ENCODE measurements at regions not wholly inside any gene's neighbourhood (a gene's known extent, or its start where the extent isn't known, plus 50 kb on each side); places are given as distances from the start of the nearest gene placed in this dataset.
"Not testable (repeated sequence)": the region's sequence is repeated elsewhere in the genome, so short reads cannot be mapped to it uniquely, and the experiment has no call there.

DNA sequence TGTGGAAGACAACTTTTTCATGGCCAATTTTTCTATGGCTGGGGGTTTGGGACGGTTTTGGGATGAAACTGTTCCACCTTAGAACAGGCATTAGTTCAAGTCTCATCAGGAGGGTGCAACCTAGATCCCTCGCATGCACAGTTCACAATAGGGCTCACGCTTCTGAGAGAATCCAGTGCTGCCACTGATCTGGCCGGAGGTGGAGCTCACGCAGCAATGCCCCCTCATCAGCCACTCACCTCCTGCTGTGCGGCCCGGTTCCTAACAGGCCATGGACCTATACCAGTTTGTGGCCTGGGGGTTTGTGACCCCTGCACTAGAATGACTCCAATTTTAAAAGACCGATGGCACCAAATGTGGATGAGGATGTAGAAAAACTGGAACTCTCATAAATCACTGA is 127.2 kb upstream of the IER5L start:
- in situ Hi-C loops (cut with MboI; ENCODE audit: low sequenced_read_pairs): no loop called here

DNA sequence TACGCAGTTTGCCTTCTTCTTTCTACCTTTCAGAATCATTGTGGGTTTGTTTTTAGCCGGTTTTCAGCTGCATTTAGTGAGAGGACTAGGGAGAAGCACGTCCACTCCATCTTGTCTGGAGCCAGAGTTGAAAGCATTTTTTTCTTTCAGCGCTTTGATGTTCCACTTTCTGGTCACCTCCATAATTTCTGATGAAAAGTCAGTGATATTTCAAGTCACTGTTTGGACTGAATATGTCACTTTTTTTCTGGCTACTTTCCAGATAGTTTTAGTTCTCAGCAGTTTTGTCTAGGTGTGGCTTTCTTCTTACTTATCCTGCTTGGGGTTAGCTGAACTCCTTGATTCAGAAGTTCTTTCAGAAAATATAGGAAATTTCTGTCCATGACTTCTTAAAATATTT is 123.9 kb upstream of the IER5L start:
- in situ Hi-C loops (cut with MboI; ENCODE audit: low sequenced_read_pairs): no loop called here

- in situ Hi-C loops (cut with MboI; ENCODE audit: low sequenced_read_pairs): not testable (repeated sequence)
Observed at GRCh38 chr9:129296195-129296594, 118.1 kb upstream of the IER5L start.

DNA sequence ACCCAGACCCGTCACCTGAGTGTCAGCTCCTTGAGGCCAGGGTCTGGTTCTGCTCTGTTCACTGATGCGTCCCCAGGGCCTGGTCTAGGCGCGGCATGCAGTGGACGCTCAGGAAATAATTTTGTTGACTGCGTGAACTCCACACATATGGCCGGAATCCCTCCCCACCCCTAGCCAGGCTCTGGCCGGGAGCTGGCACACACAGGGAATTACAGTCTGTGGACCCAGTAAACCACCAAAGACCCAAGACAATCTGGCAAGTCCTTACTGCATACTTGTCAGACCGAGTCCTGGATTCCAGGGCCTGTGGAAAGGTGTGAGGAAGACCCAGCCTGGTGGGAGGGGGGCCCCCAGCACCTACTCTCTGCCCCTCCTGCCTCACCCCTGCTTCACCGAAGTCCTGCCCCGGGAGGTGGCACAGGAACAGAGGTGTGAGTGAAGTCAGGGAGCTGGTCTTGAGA is 113.0 kb upstream of the IER5L start:
- in situ Hi-C loops (cut with MboI; ENCODE audit: low sequenced_read_pairs): no loop called here

DNA sequence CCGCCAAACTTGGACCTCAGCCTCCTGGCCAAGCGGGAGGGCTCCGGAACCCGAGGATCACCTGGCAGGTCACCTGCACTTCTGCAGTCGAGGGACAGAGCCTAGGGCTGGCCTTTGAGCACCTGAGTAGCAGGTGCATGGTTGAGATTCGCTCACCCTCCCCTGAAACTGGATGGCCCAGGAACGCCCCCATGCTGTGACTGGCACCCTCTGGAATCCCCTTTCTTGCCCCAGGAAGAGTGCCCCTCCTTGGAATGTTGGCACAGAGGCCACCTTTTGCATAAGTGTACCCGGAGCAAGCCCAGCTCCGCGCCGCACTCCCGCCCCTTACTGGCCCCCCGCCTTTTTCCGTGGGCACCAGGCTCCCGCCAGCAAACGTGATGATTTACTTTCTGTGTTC is 112.5 kb upstream of the IER5L start:
- in situ Hi-C loops (cut with MboI; ENCODE audit: low sequenced_read_pairs): no loop called here

DNA sequence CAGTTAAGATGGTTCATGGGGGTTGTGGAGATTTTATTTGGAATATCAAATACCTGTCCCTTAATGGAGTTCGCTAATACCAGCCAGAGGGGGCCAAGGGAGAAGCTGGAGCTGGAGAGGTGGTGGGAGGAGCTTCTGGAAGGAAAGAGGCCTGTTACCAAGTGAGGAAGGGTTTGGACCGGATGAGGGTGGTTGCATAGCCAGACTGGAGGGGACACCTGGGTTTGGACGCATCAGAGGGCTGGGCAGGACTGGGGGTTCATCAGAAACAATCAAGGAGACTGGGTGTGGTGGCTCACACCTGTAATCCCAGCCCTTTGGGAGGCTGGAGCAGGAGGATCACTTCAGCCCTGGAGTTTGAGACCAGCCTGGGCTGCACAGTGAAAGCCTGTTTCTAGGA is 111.8 kb upstream of the IER5L start:
- in situ Hi-C loops (cut with MboI; ENCODE audit: low sequenced_read_pairs): no loop called here

GRCh38 chr9:129289131-129289731 is 111.2 kb upstream of the IER5L start:
- in situ Hi-C loops (cut with MboI; ENCODE audit: low sequenced_read_pairs): no loop called here

DNA sequence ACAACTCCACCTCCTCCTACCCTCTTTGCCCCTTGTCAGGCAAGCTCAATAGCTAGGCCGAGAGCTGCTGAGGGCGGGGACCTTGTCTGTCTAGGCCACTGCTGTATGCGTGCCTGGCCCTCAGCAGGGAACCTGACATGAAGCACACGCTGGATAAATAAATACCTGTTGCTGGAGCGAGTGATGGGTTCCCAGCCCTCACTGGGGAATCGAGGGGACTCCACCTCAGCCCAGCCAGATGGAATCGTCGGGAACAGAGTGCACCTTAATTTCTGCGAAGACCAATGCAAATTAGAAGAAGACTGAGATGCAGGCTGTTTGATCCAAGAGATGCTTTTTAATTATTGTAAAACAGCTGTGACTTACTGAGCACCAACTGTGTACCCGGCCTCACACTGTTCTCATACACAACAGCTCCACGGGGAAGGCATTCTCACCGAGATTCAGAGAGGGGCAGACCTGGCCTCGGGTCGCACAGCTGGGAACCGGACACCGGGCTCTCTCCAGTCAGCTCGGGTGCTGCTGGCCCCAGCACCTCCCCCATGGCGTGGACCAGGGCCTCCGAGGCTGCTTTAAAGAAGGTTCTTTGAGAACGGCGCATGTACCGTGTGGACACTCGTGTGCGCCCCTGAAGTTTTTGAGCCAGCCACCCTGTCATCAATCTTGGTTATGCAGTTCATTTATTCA is 109.7 kb upstream of the IER5L start:
- in situ Hi-C loops (cut with MboI; ENCODE audit: low sequenced_read_pairs): no loop called here

GRCh38 chr9:129285979-129286772 is 108.1 kb upstream of the IER5L start:
- in situ Hi-C loops (cut with MboI; ENCODE audit: low sequenced_read_pairs): no loop called here

DNA sequence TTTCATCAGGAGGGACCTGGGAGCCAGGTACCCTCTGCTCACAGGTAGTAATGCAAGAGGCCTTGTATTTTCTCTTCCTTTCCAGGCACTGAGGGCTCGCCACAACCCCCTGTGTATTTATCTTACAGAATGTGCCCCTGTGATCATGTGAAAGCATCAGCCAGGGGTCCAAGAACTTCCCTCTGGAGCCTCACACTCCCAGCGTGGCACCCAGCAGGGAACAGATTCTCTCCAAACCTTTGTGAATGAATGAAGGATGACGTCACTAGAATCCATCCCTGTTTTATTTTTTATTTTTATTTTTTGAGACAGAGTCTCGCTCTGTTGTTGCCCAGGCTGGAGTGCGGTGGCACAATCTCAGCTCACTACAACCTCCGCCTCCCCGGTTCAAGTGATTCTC is 107.3 kb upstream of the IER5L start:
- in situ Hi-C loops (cut with MboI; ENCODE audit: low sequenced_read_pairs): no loop called here

GRCh38 chr9:129284607-129285291 is 106.7 kb upstream of the IER5L start:
- in situ Hi-C loops (cut with MboI; ENCODE audit: low sequenced_read_pairs): no loop called here

- in situ Hi-C loops (cut with MboI; ENCODE audit: low sequenced_read_pairs): no loop called here
Observed at GRCh38 chr9:129283705-129284606, 105.9 kb upstream of the IER5L start.

DNA sequence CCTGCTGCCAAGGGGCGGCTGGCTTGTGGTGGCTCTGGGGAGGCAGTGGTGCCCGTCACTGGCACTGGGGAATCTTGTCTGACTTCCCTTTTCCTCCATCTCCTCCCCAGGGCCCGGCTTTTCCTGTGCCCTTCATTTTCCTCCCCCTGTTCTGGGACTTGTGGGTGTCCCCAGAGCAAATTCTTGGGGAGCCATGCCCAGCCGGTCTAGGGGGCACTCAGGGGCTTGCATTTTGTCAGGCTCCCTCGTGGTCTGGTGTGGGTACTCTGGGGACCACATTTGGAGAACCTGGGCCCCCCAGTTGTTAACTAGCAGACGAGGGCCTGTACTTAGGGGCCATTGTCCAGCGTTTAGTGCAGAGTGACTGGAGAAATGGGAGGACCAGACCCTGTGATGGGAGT is 105.2 kb upstream of the IER5L start:
- in situ Hi-C loops (cut with MboI; ENCODE audit: low sequenced_read_pairs): no loop called here

DNA sequence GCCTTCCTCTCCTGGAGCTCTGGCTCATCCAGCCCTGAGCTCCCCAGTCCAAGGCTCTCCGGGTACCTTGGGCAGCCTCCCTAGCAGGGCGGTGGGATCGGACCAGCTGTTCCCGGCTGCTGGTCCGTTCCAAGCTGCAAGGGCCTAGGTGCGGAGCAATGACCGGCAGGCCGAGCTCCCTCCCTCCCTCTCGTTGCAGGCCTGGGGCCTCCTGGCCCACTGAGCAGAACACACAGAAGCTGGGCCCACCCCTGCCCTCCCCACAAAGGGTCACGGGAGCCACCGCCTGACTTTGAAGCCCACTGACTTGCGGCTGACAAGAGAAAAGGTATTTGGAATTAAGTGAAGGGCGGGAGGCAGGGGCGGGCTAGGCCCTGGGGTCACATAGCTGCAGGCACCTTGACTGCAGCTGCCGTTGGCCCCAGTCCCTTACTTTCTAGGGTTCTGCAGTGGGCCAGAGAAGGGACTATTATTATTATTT is 104.7 kb upstream of the IER5L start:
- in situ Hi-C loops (cut with MboI; ENCODE audit: low sequenced_read_pairs): no loop called here

GRCh38 chr9:129282272-129282671 is 104.2 kb upstream of the IER5L start:
- in situ Hi-C loops (cut with MboI; ENCODE audit: low sequenced_read_pairs): no loop called here

- in situ Hi-C loops (cut with MboI; ENCODE audit: low sequenced_read_pairs): no loop called here
Observed at GRCh38 chr9:129281506-129282145, 103.6 kb upstream of the IER5L start.

GRCh38 chr9:129280623-129281271 is 102.7 kb upstream of the IER5L start:
- in situ Hi-C loops (cut with MboI; ENCODE audit: low sequenced_read_pairs): no loop called here

DNA sequence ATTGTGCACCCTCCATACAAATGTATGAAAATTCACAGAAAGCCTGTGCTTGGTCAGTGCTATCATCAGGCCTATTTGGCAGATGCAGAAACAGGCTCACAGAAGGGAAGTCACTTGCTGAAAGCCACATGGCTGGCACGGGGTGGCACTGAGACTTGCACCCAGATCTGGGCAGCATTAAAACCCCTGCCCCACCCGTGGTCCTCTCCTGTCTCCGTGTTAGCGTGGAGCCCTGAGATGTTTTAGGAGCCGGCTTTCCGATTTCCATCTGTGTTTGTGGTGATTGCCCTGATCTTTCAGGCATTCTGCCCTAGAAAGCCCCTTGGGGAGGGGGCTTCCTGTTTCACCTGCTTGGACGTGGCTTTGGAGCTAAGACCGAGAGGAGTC is 102.2 kb upstream of the IER5L start:
- in situ Hi-C loops (cut with MboI; ENCODE audit: low sequenced_read_pairs): no loop called here
